HG02885 (cell line): ENCODE measurements at regions not wholly inside any gene's neighbourhood (a gene's known extent, or its start where the extent isn't known, plus 50 kb on each side); places are given as distances from the start of the nearest gene placed in this dataset.
"Not testable (repeated sequence)": the region's sequence is repeated elsewhere in the genome, so short reads cannot be mapped to it uniquely, and the experiment has no call there.

Source experiments
- ATAC-seq: cut with Tn5 transposase; IDR thresholded peaks from one replicate; pipeline ENCODE4 v1.9.1; 2021; ENCODE audit warnings: mild to moderate bottlenecking; ENCODE audit not compliant: unreplicated experiment, poor library complexity

DNA sequence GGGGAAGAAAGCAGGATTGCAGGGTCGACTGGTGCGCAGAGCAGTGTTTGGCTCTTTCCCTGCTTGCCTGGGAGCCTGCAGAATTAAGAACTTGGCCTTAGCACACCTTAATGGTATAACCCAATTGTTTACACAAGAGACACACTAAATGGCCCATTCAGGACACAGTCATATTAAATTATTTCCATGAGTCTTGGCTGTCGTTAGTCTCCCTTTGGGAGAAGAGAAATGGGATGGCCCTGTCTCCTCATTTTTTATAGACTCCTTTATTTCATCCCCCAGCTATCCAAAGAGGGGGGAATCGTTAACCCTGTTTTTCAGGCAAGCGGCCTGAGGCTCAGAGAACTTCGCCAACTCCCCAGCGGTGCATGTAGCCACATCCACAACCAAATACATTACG lies 282.5 kb downstream of the SUCLA2 start:
- no peak for ATAC-seq

DNA sequence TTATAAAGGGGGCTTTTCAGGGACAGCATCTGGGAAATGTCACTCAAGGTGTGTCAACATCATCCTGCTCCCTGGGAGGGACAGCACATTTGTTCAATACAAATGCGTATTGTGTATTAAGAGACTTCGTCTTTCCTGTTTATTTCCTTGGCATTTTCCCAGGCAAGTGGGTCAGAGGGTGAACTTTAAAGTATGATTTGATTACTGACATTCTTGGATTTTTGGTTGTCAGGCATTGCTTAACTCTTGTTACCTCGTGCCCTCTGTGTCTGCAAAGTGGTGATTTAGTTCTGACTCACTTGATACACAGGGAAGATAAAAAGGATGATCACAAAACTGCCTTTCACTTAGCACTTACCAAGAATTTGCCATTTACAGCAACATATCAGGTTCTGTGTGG lies 292.7 kb downstream of the SUCLA2 start:
- no peak for ATAC-seq

DNA sequence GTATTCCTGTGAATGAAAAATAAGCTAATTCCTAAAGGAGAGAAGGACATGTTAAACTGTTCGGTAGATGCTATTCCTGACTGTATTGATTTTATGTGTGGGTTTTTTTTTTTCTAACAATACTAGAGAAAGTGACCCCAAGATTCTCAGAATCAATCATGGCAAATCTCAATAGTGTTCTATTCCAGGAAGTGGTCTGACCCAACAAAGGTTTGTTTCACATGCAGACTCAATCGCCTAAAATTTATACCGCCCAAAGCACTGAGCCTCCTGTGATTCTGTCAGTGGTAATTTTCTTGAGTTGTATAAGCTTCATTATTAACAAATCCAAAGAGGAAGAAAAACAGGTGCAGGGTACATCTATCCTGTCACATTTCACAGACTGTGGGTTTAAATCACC lies 293.7 kb downstream of the SUCLA2 start:
- peak; percentile 53 for ATAC-seq

DNA sequence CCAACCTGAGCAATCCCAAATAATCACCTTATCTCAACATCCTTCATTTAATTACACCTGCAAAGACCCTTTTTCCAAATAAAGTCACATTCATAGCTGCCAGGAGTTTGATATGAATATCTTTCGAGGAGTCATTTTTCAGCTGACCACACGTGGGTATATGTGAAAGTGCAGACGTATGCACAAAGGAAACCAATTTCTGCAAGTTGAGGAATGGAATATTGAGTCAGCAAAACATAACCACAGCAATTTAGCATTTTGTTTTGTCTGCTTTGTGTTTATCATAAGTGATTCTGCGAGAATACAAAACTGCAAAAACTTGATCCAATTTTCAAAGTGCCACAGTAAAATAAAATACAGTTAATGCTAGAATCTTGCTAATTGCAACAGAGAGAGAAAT lies 295.9 kb downstream of the SUCLA2 start:
- ATAC-seq, result no peak

DNA sequence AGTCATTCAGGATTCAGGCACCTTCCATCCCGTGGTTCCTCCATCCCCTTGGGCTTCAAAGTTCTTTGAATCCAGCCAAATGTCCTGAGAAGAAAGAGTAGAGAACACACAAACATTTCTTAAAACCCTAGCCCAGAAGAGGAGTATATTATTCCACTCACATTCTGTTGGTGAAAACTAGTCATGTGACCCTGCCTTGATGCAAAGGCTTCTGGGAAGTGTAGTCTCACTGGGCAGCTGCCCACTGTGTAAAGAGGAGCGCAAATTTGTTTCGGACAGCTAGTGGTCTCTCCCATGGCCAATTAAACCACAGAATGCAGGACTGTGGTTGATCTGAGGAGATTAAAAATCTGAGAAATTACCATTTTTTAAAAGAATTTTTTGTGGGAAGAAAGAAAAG lies 304.4 kb downstream of the SUCLA2 start:
- no peak for ATAC-seq

DNA sequence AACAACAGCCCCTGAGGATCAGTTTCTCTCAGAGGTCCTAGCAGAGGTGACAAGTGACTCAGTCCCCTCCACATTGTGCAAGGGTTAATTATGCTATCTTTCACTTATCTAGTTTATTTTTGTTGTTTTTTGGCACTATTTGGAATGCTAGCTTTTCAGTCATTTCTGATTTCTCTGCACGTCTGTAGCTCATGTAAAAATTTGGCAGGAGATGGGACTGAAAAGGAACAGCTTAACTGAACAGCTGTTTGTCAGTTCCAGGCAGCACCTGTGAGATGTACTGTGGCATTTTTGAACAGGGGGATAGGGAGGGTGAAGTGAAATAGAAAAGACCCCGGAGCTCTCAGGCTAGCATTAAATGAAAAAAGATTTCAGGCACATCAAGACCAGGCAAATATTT lies 313.5 kb downstream of the SUCLA2 start:
- no peak for ATAC-seq

DNA sequence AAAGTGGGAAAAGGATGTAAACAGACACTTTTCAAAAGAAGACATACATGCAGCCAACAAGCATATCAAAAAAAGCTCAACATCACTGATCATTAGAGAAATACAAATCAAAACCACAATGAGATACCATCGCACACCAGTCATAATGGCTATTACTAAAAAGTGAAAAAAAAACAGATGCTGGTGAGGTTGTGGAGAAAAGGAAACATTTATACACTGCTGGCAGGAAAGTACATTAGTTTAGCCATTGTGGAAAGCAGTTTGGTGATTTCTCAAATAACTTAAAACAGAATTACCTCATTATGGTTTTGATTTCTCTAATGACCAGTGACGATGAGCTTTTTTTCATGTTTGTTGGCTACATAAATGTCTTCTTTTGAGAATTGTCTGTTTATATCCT lies 315.9 kb downstream of the SUCLA2 start:
- not testable (repeated sequence) for ATAC-seq

DNA sequence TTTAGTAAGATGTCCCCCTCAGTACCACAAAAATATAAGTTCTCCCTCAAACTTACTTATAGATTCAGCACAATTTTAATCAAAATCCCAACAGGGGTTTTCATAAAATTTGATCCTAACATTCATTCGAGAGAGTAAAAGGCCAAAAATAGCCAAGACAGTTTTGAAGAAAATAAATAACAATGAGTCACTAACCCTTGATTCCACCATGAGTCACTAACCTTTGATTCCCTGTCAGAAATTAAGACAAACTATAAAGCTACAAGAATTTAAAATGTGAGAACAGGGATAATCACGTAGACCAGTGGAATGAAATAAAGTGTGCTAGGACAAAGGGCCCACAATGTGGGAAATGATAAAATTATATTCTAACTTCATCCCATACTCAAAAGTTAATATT lies 320.3 kb downstream of the SUCLA2 start:
- ATAC-seq, result no peak

DNA sequence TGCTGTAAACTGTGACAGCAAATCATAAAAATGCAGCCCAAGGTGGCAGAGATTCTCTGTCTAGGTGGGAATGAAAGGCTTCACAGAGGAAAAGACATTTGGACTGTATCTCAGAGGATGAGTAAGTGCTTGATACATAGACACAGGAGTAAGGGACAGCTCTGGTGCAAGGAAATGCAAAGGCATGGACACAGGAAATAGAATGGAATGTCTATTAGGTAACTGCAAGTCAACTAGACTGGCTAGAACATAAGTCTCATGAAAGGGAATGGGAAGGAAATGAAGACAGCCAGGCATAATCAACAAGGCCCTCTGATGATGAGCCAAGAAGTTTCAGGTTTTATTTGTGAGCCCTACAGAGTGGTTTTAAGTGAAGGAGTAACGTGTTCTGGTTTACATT lies 321.7 kb downstream of the SUCLA2 start:
- no peak for ATAC-seq

DNA sequence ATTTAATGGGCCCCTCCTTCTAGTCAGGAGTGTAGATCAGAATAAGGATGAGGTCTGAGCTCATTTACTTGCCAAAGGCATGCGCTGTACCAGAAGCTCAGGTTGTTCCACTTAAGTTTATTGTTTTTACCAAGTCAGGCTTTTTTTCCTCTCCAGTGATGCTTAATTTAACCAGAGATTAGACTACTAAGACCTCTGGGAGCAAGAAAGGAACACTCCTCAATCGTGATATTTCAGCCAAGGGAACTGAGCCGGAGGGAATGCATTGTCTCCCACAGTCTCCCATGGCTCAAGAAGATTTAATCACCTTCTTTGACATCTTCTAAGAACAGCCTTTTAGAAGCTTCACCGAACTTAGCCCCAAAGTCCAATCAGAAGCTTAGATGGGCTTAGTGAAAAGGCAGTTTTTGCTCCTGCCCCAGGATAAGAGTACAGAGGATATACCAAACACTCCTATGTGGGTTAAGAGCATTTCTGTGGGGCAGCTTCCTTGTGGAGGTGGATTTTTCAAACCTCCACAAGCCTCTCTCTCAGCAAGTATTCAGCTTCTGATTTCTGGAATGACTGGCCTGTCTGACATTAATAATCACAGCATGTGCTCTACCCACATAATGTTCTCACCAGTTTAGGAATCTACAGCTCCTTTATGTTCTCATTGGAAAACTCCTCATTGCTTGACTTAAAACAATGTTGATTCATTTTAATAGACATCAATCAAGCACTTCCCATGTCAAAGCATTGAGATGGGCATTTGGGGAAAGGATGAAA lies 322.7 kb downstream of the SUCLA2 start:
- ATAC-seq, result no peak

DNA sequence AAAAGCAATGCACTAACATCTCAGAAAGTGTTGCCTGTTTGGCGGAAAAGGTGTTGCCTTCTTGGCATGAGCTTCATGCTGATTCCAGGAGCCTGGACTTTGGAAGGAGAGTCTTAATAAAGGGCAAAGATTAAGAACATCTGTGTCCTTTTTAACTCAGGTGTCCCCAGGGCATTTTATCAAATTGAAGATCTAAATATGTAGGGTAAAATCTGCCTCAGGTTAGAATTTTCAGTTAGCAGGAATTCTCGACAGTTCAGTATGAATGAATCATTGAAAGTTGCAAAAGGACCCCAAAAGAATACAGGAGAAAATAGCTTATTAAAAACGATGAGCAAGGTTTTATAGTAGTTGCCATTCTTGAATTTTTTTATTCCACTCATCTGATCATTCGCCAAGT lies 325.2 kb downstream of the SUCLA2 start:
- no peak for ATAC-seq

DNA sequence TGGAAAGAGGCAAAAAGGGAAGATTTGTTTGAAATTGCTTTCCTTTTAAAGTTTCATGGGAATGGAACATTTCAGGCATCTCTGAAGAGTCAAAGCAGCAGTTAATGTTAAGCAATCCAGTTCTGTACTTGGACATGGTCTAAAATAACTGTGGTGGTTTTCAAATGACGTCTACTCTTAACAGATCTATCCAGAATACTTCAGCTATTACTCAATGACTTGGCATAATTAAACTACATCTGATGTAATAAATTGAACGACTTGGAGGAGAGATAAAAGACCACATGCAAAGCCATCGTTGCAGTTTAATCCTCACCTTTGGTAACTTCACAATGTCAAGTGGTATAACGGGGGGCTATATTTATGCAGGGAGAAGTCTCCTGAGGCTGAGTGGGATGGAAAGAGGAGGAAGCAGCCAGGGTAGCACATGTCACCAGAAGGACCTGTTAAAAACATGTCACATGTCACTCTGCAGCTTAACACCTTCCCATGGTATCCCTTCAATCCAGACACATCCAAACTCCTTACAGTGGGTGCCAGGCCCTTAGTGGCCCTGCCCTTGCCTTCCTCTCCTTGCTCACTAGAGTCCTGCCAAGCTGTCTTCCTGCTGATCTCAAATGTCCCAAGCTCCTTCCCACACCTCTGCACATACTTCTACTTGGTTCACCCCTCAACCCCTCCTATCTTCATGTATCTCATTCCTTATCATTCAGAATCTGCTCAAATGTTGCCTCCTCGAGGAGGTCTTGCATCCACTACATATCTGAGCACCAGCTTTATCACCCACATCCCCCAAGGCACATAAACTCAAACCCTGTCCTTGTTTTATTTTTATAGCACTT lies 327.8 kb downstream of the SUCLA2 start:
- no peak for ATAC-seq

DNA sequence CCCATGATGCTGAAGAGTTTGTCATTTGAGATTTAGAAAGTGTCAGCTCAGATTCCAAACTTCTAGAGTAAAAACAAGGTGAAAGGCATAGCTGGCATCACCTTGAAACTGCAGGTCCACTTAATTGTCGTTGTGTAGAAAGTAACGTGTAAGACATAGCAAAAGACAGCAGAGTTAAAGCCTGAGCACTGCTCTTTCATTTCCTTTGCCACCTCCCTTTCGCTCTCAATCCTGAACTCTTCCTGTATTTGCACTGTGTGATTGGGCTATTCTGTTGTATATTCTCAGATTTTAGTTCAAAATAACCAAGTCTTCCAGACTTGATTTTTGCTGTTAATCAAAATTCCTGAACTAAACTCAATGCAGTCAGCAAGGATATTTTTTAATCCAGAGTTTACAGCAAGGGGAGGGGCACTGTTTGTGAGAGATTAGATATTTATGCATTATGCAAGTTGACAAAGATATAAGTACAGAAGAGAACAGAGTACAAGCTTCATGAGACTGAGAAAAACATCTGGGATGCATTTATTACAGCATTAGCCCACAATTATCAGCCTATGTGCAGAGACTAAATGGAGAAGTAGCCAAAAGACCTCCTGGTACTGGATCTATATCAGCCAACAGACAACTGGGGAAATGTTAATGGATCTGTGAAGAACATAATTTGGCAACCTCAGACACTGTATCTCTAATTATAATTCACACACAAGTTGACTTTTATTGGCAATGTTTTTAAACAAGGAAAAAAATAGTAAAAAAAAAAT lies 328.6 kb downstream of the SUCLA2 start:
- no peak for ATAC-seq

DNA sequence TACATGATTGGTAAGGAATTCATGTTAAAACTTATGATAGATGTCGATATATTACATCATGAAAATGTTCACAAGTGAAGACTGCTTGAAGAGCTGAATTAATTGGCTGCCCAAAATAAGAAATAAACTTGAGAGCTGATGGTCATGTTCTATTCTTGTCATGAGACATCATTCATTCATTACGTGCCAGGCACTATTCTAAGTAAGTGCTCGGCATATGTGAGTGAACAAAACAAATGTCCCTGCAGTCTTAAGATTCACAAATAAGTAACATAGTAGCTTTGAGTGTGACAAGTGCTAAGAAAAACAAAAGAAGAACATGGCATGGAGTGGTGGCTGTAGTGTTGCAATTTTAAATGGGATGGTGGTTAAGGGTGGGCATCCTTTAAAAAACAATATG lies 329.3 kb downstream of the SUCLA2 start:
- ATAC-seq, result no peak

DNA sequence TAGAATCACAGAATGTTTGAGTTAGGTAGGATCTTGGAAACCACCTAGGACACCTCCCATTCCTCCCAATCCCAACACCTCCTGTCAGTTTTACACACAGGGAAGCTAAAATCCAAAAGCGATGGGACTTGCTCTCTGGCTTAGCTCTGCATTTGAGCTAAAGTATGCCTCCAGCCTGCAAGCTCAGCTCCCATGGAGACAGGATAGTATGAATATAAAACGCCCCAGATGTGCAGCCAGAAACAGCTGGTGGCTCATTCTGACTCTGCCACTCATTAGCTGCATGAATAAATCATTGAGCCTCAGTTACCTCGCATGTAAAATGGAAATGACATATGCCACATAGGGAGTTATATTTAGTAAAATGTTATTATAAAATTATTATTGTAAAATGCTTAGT lies 336.0 kb downstream of the SUCLA2 start:
- no peak for ATAC-seq

DNA sequence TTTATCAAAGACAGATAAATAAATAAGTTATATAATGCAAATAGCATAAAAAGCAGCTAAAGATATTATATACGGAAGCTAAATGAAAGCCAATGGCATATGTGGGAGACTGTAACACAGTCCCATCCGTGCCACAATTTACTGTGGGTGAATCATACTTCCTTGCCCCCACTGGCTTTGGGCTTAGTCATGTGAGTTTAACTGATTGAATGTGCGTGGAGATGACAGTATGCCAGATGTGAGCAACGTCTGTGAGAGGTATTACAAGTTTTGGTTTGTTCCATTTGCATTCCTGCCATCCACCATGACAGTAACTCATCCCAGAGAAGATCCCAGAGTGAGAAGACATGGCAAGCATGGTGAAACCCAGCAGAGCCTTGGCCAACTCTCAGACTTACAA lies 340.0 kb downstream of the SUCLA2 start:
- no peak for ATAC-seq

DNA sequence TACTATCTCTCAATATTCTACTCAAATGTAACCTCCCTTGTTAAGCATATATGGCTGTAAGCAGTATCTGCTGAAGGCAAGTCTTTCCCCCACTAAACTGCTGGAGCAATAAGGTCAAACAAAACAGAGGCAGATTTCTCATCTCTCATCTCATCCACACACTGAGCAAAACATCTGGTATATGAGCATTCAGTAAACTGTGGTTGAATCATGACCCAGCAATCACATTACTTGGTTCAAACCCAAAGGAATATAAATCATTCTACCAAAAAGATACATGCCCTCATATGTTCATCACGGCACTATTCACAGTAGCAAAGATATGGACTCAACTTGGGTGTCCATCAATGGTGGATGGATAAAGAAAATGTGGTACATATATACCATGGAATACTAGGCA lies 344.4 kb downstream of the SUCLA2 start:
- no peak for ATAC-seq

DNA sequence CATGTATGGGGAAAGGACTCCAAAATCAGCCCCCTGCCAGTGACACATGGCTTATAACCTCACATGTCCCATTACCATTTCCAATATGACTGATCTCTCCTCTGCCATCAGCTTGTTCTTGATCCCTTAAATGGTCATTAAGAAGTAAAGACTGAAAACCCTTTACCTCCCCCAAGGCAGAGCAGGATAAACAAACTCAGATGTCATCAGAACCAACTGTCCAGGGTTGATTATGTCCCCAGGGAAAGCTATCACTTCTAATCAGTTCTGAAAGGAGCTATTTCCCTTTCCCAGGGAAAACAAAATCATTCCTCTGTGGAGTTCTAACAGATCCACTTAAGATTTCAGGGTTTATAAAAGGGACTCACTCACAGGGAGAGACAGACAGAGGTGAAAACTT lies 350.9 kb downstream of the SUCLA2 start:
- ATAC-seq, result no peak

DNA sequence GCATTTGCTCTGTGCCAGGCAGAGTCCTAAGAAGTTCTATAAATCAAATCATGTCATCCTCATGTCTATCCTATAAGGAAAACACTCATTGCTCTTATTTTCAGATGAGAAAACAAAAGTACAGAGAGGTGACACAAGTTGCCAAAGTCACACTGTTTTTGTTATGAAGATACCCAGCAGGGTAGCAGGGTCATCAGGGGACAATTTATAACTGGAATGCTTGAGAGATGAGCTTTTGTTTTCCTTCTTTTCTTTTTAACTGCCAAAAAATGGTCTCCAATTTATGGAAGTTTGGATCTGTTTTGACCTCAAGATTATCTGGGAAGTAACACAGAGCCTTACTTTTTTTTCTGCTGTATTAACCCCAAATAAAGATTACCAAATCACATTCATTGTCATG lies 354.1 kb downstream of the SUCLA2 start:
- ATAC-seq, result no peak

DNA sequence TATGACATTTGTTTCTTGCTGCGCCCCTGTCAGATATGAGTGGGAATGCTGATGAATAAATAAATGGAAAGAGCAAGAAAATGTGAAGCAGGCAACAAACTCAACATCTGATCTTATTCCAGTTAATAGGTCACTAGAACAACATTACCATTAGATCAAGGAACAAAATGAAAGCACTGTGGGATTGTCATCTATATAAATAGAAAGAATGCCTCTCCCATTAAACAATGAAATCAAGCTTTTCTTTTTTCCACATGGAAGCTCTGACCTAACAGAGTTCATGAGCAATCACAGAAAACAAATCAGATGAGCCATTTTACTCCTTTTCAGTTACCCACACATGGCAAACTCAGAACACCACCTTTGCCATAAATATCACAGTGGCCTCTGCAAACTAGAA lies 354.8 kb downstream of the SUCLA2 start:
- ATAC-seq, result no peak
